Activated CD4-positive, alpha-beta T cell treated with anti-CD3 and anti-CD28 coated beads, Interleukin-10, Interleukin-2, amounts not matched to agents 100 ng/mL and 50 ng/mL, durations not matched to agents 16 hours and 8 hours (primary cell): ENCODE measurements at regions not wholly inside any gene's neighbourhood (a gene's known extent, or its start where the extent isn't known, plus 50 kb on each side); places are given as distances from the start of the nearest gene placed in this dataset.
A peak's percentile ranks its signal among the peaks of the same experiment; 100 is the strongest.

ENCODE experiments used
- DNase-seq: peaks from one replicate; pipeline ENCODE4 v3.0.0-alpha.2; 2020

GRCh38 chr12:4969405-4969804 is 59.7 kb downstream of the KCNA1 start:
- no peak for DNase-seq

- no peak for DNase-seq
Observed at GRCh38 chr12:4974217-4974616, 64.5 kb downstream of the KCNA1 start.

GRCh38 chr12:4975574-4975973 is 65.9 kb downstream of the KCNA1 start:
- DNase-seq: peak; percentile 2

DNA sequence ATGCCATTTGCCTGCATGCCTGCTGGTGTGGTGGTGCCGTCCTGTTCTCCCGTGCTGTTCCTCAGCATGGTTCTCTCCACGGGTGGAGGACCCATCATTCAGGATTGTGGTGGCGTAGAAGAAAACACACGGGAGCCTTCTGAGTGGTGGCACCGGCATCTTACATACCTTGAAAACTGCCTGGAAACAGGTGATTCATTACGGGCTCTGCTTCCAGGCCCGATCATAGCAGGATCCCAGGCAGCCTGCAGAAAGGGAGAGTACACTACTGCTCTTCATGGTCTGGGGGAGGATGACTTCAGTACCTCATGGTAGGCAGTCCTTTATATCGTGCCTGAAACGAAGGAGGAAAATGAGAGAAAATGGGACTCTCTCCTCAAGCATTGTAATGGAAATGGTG is 66.6 kb upstream of the KCNA5 start:
- DNase-seq: no peak

GRCh38 chr12:4978737-4979136 is 64.9 kb upstream of the KCNA5 start:
- DNase-seq: no peak

DNA sequence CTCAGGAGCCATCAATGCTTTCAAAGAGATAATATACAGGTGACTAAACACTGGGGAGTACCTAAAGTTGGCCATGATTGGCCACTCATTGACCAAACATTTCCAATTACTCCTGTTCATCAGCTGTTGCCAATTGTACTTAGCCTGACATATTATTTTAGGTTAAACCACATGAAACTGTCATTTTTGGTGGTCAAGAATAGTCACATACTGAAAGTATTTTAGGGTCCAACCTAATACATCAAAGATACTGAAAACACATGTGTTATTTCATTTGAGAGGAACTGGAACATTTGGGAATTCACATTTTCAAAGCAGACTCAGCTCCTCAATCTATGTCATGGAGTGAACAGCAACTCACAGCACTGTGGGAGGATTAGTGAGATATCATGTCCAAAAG is 63.9 kb upstream of the KCNA5 start:
- DNase-seq: no peak

DNA sequence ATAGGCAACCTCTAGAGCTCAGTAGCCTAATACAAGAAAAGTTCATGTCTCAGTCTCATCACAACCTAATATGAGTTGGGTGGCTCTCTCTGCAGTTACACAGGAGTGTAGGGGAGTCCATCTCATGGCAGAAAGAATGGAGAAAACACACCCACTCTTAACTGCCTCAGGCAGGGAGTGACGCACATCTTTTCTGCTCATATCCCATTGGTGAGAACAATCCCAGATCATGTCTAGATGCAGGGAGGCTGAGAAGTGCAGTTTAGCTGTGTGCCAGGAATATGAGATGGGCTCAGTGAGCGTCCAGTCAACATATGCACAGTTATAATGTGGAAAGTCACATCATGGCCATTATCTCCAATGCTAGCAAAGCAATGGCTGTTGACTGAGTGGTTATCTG is 59.3 kb upstream of the KCNA5 start:
- DNase-seq: no peak

- DNase-seq: no peak
Observed at GRCh38 chr12:4984971-4985370, 58.7 kb upstream of the KCNA5 start.

- DNase-seq: no peak
Observed at GRCh38 chr12:4985820-4986219, 57.9 kb upstream of the KCNA5 start.

- no peak for DNase-seq
Observed at GRCh38 chr12:4987076-4988046, 56.3 kb upstream of the KCNA5 start.

DNA sequence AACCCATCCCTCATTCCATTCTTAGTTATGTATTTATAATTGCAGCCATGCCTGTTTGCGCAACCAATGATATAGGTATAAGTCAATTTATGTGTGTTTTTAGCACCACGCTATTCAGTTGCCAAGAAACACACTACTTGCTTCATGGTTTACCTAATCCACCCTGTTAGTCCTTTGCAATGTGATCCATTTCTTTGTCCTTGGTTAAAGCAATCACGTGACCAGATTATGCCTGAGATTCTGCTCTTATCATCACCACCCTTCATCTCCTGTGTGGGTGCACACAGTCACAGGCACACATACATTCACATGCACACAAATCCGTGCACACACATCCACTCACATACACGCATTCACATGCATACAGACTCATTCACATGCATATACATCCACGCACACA is 52.3 kb upstream of the KCNA5 start:
- no peak for DNase-seq

DNA sequence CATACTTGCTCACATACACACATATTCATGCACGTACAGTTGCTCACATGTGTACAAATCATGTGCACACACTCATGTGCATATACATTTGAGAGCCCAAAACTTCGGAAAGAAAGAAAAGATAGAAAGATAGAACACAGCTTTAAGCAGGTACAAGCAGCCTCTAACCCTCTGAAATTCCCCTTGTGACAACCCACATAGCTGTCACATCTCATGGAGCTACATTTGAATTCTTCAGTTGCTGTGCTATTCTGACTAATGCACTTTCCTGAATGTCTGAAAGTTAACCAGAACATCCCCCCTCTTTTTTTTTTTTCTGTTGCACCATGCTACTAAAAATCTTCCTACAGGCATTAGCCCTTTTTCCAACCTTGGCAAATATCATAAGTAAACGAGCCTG is 51.9 kb upstream of the KCNA5 start:
- DNase-seq: no peak

DNA sequence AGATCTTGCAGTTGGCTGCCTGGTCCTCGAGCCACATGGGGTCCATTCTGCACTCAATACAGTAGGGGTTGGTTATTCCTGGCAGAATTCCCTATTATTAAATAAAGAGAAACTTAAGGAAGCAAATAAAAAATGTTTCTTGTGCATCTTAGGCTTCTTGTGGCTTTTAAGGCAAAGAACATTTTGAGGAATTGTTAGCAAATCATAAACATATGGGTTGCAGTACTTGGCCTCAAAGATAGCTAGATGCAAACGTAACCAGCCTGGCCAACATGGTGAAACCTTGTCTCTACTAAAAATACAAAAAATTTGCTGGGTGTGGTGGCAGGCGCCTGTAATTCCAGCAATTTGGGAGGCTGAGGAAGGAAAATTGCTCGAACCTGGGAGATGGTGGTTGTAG is 50.8 kb upstream of the KCNA5 start:
- no peak for DNase-seq
